H9 (cell line): ENCODE measurements at regions not wholly inside any gene's neighbourhood (a gene's known extent, or its start where the extent isn't known, plus 50 kb on each side); places are given as distances from the start of the nearest gene placed in this dataset.

ENCODE experiments used
- DNase-seq: peaks from one replicate; pipeline ENCODE4 v3.0.0-alpha.2; 2017
- H2AFZ ChIP-seq: one replicate; pipeline ENCODE4 v1.6.1; 2013; ENCODE audit warnings: mild to moderate bottlenecking, low read length, control low read depth, moderate library complexity
- H2AK5ac ChIP-seq: 2 replicates; pipeline ENCODE4 v1.6.1; 2013; ENCODE audit warnings: low read length, control low read depth, mixed read lengths; ENCODE audit not compliant: insufficient read length
- H2BK120ac ChIP-seq: one replicate; pipeline ENCODE4 v1.6.1; 2013; ENCODE audit warnings: low read depth, mild to moderate bottlenecking, low read length, control low read depth, inconsistent platforms; ENCODE audit not compliant: poor library complexity, severe bottlenecking
- H2BK12ac ChIP-seq: 2 replicates; pipeline ENCODE4 v1.6.1; 2013; ENCODE audit warnings: low read length, control low read depth, mixed read lengths, low read depth; ENCODE audit not compliant: insufficient read length
- H2BK15ac ChIP-seq: 2 replicates; pipeline ENCODE4 v1.6.1; 2013; ENCODE audit warnings: low read depth, low read length, control low read depth
- H2BK20ac ChIP-seq: one replicate; pipeline ENCODE4 v1.6.1; 2013; ENCODE audit warnings: low read depth, mild to moderate bottlenecking, low read length, control low read depth, inconsistent platforms; ENCODE audit not compliant: poor library complexity, severe bottlenecking
- H2BK5ac ChIP-seq: 2 replicates; pipeline ENCODE4 v1.6.1; 2013; ENCODE audit warnings: low read length, control low read depth, mixed read lengths; ENCODE audit not compliant: insufficient read length
- H3K14ac ChIP-seq: 2 replicates; pipeline ENCODE4 v1.6.1; 2013; ENCODE audit warnings: low read length, control low read depth; ENCODE audit not compliant: insufficient read depth
- H3K18ac ChIP-seq: 2 replicates; pipeline ENCODE4 v1.6.1; 2013; ENCODE audit warnings: low read depth, mild to moderate bottlenecking, mixed read lengths, low read length, control low read depth; ENCODE audit not compliant: insufficient read length
- H3K23ac ChIP-seq: 2 replicates; pipeline ENCODE4 v1.6.1; 2013; ENCODE audit warnings: low read length, control low read depth, mixed read lengths, low read depth; ENCODE audit not compliant: insufficient read length
- H3K23me2 ChIP-seq: 2 replicates; pipeline ENCODE4 v1.6.1; 2013; ENCODE audit warnings: low read depth, mild to moderate bottlenecking, mixed read lengths, low read length, control low read depth; ENCODE audit not compliant: insufficient read length, poor library complexity, severe bottlenecking
- H3K27ac ChIP-seq: 2 replicates; pipeline ENCODE4 v1.5.1; 2013; ENCODE audit warnings: low read length, control low read depth, mixed read lengths, low read depth; ENCODE audit not compliant: insufficient read length
- H3K27me3 ChIP-seq: 2 replicates; pipeline ENCODE4 v1.6.1; 2013; ENCODE audit warnings: low read length, control low read depth, inconsistent platforms; ENCODE audit not compliant: insufficient read depth
- H3K4ac ChIP-seq: 2 replicates; pipeline ENCODE4 v1.6.1; 2013; ENCODE audit warnings: low read depth, mild to moderate bottlenecking, control low read depth, inconsistent platforms, low read length, moderate library complexity
- H3K4me1 ChIP-seq: 2 replicates; pipeline ENCODE4 v1.6.1; 2013; ENCODE audit warnings: low read length, control low read depth, inconsistent platforms; ENCODE audit not compliant: insufficient read depth
- H3K4me2 ChIP-seq: 2 replicates; pipeline ENCODE4 v1.6.1; 2013; ENCODE audit warnings: low read length, control low read depth, mixed read lengths; ENCODE audit not compliant: insufficient read length, insufficient read depth
- H3K56ac ChIP-seq: 2 replicates; pipeline ENCODE4 v1.6.1; 2013; ENCODE audit warnings: low read depth, mild to moderate bottlenecking, mixed read lengths, low read length, control low read depth; ENCODE audit not compliant: insufficient read length
- H3K79me1 ChIP-seq: 2 replicates; pipeline ENCODE4 v1.6.1; 2013; ENCODE audit warnings: low read depth, mild to moderate bottlenecking, moderate library complexity, low read length, control low read depth, inconsistent platforms; ENCODE audit not compliant: insufficient read depth, poor library complexity, severe bottlenecking
- H3K79me2 ChIP-seq: 2 replicates; pipeline ENCODE4 v1.6.1; 2013; ENCODE audit warnings: low read length, control low read depth, inconsistent platforms; ENCODE audit not compliant: insufficient read depth
- H3K9ac ChIP-seq: 2 replicates; pipeline ENCODE4 v1.6.1; 2013; ENCODE audit warnings: low read length, control low read depth, mixed read lengths; ENCODE audit not compliant: insufficient read length; ENCODE audit errors: extremely low read depth
- H3K9me3 ChIP-seq: one replicate; pipeline ENCODE4 v1.6.1; 2013; ENCODE audit warnings: low read depth, low read length, inconsistent platforms; ENCODE audit not compliant: control insufficient read depth
- H3T11ph ChIP-seq: one replicate; pipeline ENCODE4 v1.6.1; 2013; ENCODE audit warnings: mild to moderate bottlenecking, low read length, control low read depth, inconsistent platforms
- H4K20me1 ChIP-seq: one replicate; pipeline ENCODE4 v1.6.1; 2013; ENCODE audit not compliant: control insufficient read depth, insufficient read length, insufficient read depth
- H4K5ac ChIP-seq: 2 replicates; pipeline ENCODE4 v1.6.1; 2013; ENCODE audit warnings: low read depth, mild to moderate bottlenecking, mixed read lengths, low read length, control low read depth; ENCODE audit not compliant: insufficient read length
- H4K8ac ChIP-seq: replicated peaks from 2 replicates; pipeline ENCODE4 v1.6.1; 2013; ENCODE audit warnings: low read length, control low read depth, mixed read lengths, low read depth; ENCODE audit not compliant: insufficient read length
- H4K91ac ChIP-seq: 2 replicates; pipeline ENCODE4 v1.6.1; 2013; ENCODE audit warnings: low read depth, mild to moderate bottlenecking, moderate library complexity, mixed read lengths, low read length, control low read depth; ENCODE audit not compliant: insufficient read length
- H3K27ac Mint-ChIP-seq, 3 experiments: 2 replicates in 2 of 3; 3 replicates in 1 of 3; pipeline ENCODE4 v1.8.0; 2020 to 2021; ENCODE audit warnings: mixed read lengths in 3 of 3, mild to moderate bottlenecking in 1 of 3, moderate library complexity in 1 of 3
- H3K27me3 Mint-ChIP-seq: 2 replicates; pipeline ENCODE4 v1.8.0; 2021; ENCODE audit warnings: low read depth, mild to moderate bottlenecking, moderate library complexity, mixed read lengths
- H3K36me3 Mint-ChIP-seq, 3 experiments: 2 replicates in 2 of 3; 3 replicates in 1 of 3; pipeline ENCODE4 v1.8.0; 2020 to 2021; ENCODE audit warnings: low read depth in 3 of 3, mixed read lengths in 3 of 3; ENCODE audit not compliant: insufficient read depth in 1 of 3
- H3K4me1 Mint-ChIP-seq, 2 experiments: 2 replicates each; pipeline ENCODE4 v1.8.0; 2020; ENCODE audit warnings: mixed read lengths in 2 of 2
- H3K4me3 Mint-ChIP-seq, 2 experiments: 2 replicates in 1 of 2; 3 replicates in 1 of 2; pipeline ENCODE4 v1.8.0; 2020 to 2021; ENCODE audit warnings: mild to moderate bottlenecking in 2 of 2, mixed read lengths in 2 of 2, moderate library complexity in 1 of 2
- H3K9me3 Mint-ChIP-seq, 2 experiments: 2 replicates in 1 of 2; 3 replicates in 1 of 2; pipeline ENCODE4 v1.8.0; 2020; ENCODE audit warnings: mild to moderate bottlenecking in 2 of 2, mixed read lengths in 2 of 2, moderate library complexity in 1 of 2
- CTCF ChIP-seq: fragments of 200-600 bp; sonication (generic); conservative IDR thresholded peaks from 3 replicates; pipeline ENCODE4 v1.8.0; 2021; ENCODE audit warnings: antibody characterized with exemption, mild to moderate bottlenecking
- WGBS: extraction: QIAGEN DNeasy Blood & Tissue Kit; methylation state at CpG from one replicate; pipeline ENCODE4 v1.1.7; 2013; ENCODE audit warnings: missing lambda C conversion rate, low lambda C conversion rate, mixed read lengths; ENCODE audit not compliant: insufficient read length; ENCODE audit errors: extremely low coverage; 5-methylcytosine and 5-hydroxymethylcytosine counted together

DNA sequence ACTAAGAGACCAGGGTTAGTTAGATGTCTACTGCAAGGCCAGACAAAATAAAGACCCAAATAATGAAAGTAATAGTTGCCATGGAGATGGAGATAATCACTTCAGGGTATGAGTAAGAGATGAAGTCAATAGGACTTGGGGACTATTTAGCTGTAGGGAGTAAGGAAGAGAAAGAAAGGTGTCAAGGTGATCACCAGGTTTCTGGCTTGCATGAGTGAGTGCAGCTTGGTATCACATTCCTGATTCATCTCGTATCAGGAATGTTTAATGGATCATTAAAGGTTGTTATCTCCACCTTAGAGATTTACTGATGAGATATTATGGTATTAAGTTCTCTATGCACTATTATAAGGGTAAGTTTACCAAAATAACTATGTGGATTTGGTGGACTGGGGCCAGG, 357.4 kb upstream of the ATP11B start:
- no peaks in the 10 kb centered on the region for H3K9me3 Mint-ChIP-seq
- no peak overlapping the region for H2BK5ac ChIP-seq
- no peak overlapping the region for H3K56ac ChIP-seq
- H2AFZ ChIP-seq, result no peak overlapping the region
- H4K8ac ChIP-seq, result no peak overlapping the region
- no peak overlapping the region for H2BK20ac ChIP-seq
- H2BK12ac ChIP-seq, result no peak overlapping the region
- no peaks in the 10 kb centered on the region for H3K23me2 ChIP-seq
- H2BK120ac ChIP-seq, result no peak overlapping the region
- no peak overlapping the region for H3K4me3 Mint-ChIP-seq
- no peak for DNase-seq
- H3K9ac ChIP-seq, result no peak overlapping the region
- no peaks in the 10 kb centered on the region for H4K20me1 ChIP-seq
- H3K23ac ChIP-seq, result no peak overlapping the region
- H3K79me2 ChIP-seq, result no peaks in the 10 kb centered on the region
- H3K27me3 ChIP-seq, result no peaks in the 10 kb centered on the region
- H3K14ac ChIP-seq, result no peak overlapping the region
- H3K27ac ChIP-seq, result no peak overlapping the region
- H3K79me1 ChIP-seq, result no peaks in the 10 kb centered on the region
- H3K4me1 Mint-ChIP-seq, result no peaks in the 10 kb centered on the region
- no peak overlapping the region for H2BK15ac ChIP-seq
- no peaks in the 10 kb centered on the region for H3K36me3 Mint-ChIP-seq
- no peak overlapping the region for H3K4me2 ChIP-seq
- H3K27ac Mint-ChIP-seq, result no peak overlapping the region
- no peak overlapping the region for H4K5ac ChIP-seq
- no peak overlapping the region for H2AK5ac ChIP-seq
- H3K4ac ChIP-seq, result no peak overlapping the region
- no peak overlapping the region for H3T11ph ChIP-seq
- WGBS, result no CpG with 5 or more reads among the region's 1 CpG
- TF ChIP-seq CTCF, result no peak
- H3K27me3 Mint-ChIP-seq, result no peaks in the 10 kb centered on the region
- no peak overlapping the region for H4K91ac ChIP-seq
- no peaks in the 10 kb centered on the region for H3K4me1 ChIP-seq
- H3K18ac ChIP-seq, result no peak overlapping the region
- no peaks in the 10 kb centered on the region for H3K9me3 ChIP-seq
